ENCODE measurements at regions not wholly inside any gene's neighbourhood (a gene's known extent, or its start where the extent isn't known, plus 50 kb on each side); places are given as distances from the start of the nearest gene placed in this dataset.

DNA sequence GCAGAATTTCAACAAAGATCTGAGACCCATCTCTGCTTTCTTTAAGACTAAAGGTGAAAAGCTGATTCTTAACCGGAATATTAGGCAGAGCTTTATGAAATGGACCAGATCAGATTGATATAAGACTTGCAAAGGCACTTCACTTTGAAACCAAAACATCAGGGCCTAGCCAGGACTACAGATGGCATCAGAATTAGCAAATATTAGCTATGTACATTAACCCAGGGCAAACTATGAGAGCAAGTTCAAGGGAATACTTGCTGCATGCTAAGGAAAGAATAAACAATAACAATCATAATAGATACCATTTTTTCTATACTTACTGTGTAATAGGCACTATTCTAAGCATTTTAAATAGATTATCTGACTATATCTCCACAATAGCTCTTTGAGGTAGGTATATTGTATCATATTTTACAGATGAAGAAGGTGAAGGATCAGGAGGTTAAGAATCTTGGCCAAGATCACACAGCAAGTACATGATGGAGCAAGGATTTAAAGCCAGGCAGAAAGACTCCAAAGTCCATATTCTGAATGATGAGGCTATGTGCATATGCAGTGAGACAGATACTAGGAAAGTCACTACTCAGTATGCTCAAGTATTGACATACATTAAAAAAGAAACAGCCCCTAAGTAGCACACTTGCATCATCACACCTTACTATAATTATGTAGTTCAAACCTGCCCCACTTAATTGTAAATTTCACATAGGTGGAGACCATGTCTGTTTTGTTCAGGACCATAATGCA lies 209.3 kb upstream of the PKN2 start:
- TF ChIP-seq, protein P1, sequence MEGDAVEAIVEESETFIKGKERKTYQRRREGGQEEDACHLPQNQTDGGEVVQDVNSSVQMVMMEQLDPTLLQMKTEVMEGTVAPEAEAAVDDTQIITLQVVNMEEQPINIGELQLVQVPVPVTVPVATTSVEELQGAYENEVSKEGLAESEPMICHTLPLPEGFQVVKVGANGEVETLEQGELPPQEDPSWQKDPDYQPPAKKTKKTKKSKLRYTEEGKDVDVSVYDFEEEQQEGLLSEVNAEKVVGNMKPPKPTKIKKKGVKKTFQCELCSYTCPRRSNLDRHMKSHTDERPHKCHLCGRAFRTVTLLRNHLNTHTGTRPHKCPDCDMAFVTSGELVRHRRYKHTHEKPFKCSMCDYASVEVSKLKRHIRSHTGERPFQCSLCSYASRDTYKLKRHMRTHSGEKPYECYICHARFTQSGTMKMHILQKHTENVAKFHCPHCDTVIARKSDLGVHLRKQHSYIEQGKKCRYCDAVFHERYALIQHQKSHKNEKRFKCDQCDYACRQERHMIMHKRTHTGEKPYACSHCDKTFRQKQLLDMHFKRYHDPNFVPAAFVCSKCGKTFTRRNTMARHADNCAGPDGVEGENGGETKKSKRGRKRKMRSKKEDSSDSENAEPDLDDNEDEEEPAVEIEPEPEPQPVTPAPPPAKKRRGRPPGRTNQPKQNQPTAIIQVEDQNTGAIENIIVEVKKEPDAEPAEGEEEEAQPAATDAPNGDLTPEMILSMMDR (IDR thresholded peaks at IDR 0.05) = no peak
- TF ChIP-seq ZFX (IDR thresholded peaks at IDR 0.05; ENCODE audit: borderline replicate concordance) = no peak
